NCI-H82 (cell line): ENCODE measurements at regions not wholly inside any gene's neighbourhood (a gene's known extent, or its start where the extent isn't known, plus 50 kb on each side); places are given as distances from the start of the nearest gene placed in this dataset.

Experiments
- DNase-seq: peaks from one replicate; lab custom pipeline; 2025; lab: John Stamatoyannopoulos, UW

DNA sequence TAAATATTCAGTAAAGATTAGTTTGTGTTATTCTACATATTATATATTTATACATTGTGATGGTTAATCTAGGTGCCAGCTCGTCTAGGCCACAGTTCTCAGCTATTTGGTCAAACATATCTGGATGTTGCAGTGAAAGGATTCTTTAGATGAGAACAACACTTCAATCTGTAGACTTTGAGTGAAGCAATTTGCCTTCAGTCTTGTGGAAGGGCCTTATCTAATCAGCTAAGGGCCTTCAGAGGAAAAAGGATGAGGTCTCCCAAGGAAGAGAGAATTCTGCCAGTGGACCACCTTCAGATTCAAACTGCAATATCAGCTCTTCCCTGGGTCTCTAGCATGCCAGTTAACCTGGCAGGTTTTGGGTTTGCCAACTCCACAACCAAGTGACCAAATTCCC, 112.0 kb downstream of the SH3TC2 start:
- no peak for DNase-seq

DNA sequence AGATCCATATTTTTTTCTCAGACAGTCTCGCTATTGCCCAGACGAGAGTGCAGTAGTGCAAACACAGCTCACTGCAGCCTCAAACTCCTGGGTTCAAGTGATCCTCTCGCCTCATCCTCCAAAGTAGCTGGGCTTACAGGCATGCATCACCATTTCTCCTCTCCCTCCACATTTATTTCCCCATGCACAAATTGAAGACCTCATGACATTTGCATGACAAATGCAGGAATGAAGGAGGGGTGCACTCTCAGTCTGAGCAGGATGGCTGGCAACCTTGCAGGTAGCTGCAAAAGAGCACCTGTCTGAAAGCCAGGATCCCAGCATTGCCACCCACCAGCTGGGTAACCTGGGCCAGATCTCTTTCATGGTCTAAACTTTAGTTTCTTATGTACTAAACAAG, 111.2 kb downstream of the SH3TC2 start:
- no peak for DNase-seq

DNA sequence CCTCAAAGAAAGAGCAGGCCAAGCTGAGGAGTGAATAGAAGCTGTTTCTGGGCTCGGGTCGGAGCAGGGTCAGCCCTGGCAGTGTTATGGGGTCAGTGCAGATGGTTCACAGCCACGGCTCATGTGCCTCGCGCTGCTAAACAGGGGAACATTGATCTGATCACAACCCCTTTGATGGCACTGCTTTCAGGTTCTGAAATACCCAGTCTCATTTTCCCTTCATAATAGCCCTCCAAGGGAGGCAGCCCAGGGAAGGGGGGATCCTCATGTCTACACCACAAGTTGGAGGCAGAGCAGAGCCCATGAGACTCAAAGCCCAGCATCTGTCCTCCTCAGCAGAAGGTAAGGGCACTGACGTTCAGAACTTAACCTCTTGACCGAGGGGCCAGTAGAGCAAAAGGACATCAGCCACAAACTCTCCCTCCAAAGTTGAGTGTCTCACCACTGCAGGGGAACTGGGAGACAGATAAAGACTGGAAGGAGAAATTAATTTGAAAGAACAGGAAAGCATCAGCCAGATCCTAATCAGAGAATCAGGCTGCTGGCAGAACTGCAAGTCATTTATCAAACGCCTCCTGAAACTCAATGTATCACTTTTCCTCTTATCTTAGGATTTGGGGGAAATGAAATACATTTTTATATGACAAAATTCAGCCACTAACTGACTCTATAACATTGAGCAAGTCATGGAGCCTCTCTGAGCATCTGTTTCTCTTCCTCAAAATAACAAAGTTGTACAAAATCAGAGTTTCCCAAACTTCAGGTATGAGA, 110.6 kb downstream of the SH3TC2 start:
- DNase-seq, result no peak

DNA sequence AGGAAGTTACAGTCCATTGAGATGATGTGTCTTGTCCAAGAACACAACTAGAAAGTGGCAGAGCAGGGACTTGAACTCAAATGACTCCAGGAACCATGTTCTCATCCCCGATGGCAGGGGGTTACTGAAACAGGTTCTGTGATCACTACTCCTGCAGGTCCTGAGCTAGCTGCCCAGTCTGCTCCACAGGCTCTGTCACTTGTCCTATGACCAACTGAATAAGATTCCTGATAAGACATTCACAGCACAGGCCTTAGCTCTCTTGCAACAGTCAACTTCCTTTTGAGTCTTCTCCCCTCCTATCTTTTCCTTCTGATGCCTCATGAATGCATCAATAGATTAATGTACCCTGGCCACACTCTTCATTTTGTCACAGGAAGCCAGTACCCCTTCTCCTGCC, 109.2 kb downstream of the SH3TC2 start:
- no peak for DNase-seq
